Type B pancreatic cell (in vitro differentiated cells): ENCODE measurements at regions not wholly inside any gene's neighbourhood (a gene's known extent, or its start where the extent isn't known, plus 50 kb on each side); places are given as distances from the start of the nearest gene placed in this dataset.

Source experiments
- DNase-seq: peaks from one replicate; pipeline ENCODE4 v3.0.0; 2021; ENCODE audit warnings: mixed read lengths; ENCODE audit not compliant: unreplicated experiment; ENCODE audit errors: extremely low spot score
- H3K27ac Mint-ChIP-seq: 2 replicates; pipeline ENCODE4 v1.8.0; 2021; ENCODE audit warnings: mild to moderate bottlenecking, mixed read lengths
- H3K27me3 Mint-ChIP-seq: 2 replicates; pipeline ENCODE4 v1.8.0; 2021; ENCODE audit warnings: mixed read lengths
- H3K36me3 Mint-ChIP-seq: 2 replicates; pipeline ENCODE4 v1.8.0; 2021; ENCODE audit warnings: mixed read lengths
- H3K4me1 Mint-ChIP-seq: one replicate; pipeline ENCODE4 v1.8.0; 2021; ENCODE audit warnings: mixed read lengths; ENCODE audit not compliant: unreplicated experiment
- H3K4me3 Mint-ChIP-seq: 2 replicates; pipeline ENCODE4 v1.8.0; 2021; ENCODE audit warnings: mild to moderate bottlenecking, mixed read lengths
- H3K9me3 Mint-ChIP-seq: 2 replicates; pipeline ENCODE4 v1.8.0; 2021; ENCODE audit warnings: mixed read lengths
- CTCF ChIP-seq: fragments of 200-600 bp; sonication (generic); conservative IDR thresholded peaks from 2 replicates; pipeline ENCODE4 v1.5.0; 2021; ENCODE audit warnings: antibody characterized with exemption, mild to moderate bottlenecking

GRCh38 chr10:4246881-4247358, 461.9 kb upstream of the KLF6 start:
- Mint-ChIP-seq H3K36me3 (no peaks in the 10 kb centered on the region), H3K4me1 (peaks cover 25% of the 10 kb centered on the region), H3K27ac (no peak overlapping the region), H3K4me3 (no peak overlapping the region), H3K27me3 (no peaks in the 10 kb centered on the region), H3K9me3 (peaks cover 6% of the 10 kb centered on the region)
- TF ChIP-seq CTCF, result no peak
- DNase-seq, result no peak

GRCh38 chr10:4243651-4244050, 458.6 kb upstream of the KLF6 start:
- Mint-ChIP-seq H3K27me3 (no peaks in the 10 kb centered on the region), H3K9me3 (no peaks in the 10 kb centered on the region), H3K36me3 (no peaks in the 10 kb centered on the region), H3K4me3 (peak overlapping the region; percentile 1), H3K27ac (peak overlapping the region; percentile 58), H3K4me1 (peaks cover 32% of the 10 kb centered on the region)
- TF ChIP-seq CTCF, result no peak
- DNase-seq, result no peak

- Mint-ChIP-seq H3K4me1 (peaks cover 32% of the 10 kb centered on the region), H3K27ac (peak overlapping the region; percentile 88), H3K36me3 (no peaks in the 10 kb centered on the region), H3K27me3 (no peaks in the 10 kb centered on the region), H3K9me3 (no peaks in the 10 kb centered on the region), H3K4me3 (peak overlapping the region; percentile 63)
- DNase-seq, result no peak
- TF ChIP-seq CTCF, result no peak
Measured at GRCh38 chr10:4243169-4243568, 458.2 kb upstream of the KLF6 start.

DNA sequence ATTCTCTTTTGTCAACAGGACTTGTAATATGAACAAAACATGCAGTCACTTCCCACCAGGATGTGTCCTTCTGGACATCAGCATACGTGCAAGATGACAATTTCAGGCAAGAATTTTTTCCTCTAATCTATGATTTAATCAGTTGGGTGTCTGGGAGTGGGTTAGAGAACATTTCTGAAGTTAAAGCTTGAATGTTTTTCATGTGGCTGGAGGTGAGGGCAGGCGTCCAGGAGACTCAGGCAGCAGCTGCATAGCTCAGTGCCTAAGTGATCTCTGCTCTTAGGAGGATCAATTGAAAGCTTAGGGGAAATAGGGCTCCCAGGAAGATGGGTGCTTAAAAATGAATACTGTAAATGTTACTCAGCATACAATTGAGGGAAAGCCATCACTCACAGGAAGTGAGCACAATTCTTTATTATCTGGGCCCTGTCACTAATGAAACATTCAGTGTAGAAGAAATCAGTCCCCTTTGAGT, 457.6 kb upstream of the KLF6 start:
- Mint-ChIP-seq H3K27ac (peak overlapping the region; percentile 88), H3K27me3 (no peaks in the 10 kb centered on the region), H3K4me1 (peaks cover 32% of the 10 kb centered on the region), H3K36me3 (no peaks in the 10 kb centered on the region), H3K4me3 (peak overlapping the region; percentile 63), H3K9me3 (no peaks in the 10 kb centered on the region)
- no peak for TF ChIP-seq CTCF
- no peak for DNase-seq

- Mint-ChIP-seq H3K9me3 (peaks cover 5% of the 10 kb centered on the region), H3K4me1 (peaks cover 29% of the 10 kb centered on the region), H3K36me3 (no peaks in the 10 kb centered on the region), H3K4me3 (peak overlapping the region; percentile 53), H3K27ac (peak overlapping the region; percentile 88), H3K27me3 (peaks cover 5% of the 10 kb centered on the region)
- no peak for DNase-seq
- TF ChIP-seq CTCF, result no peak
Measured at GRCh38 chr10:4241724-4242345, 456.8 kb upstream of the KLF6 start.
